Prostate gland (tissue), 2 donors: ENCODE measurements at regions not wholly inside any gene's neighbourhood (a gene's known extent, or its start where the extent isn't known, plus 50 kb on each side); places are given as distances from the start of the nearest gene placed in this dataset.
A peak's percentile ranks its signal among the peaks of the same experiment; 100 is the strongest.

Experiments used
- DNase-seq: peaks from one replicate; pipeline ENCODE4 v3.0.0-alpha.2; 2019; ENCODE audit warnings: low spot score
- H3K27ac ChIP-seq, 2 donors: fragments of 200-600 bp; sonication (generic); 2 replicates each; pipeline ENCODE4 v1.5.1; 2017 to 2019
- H3K27me3 ChIP-seq: fragments of 200-600 bp; sonication (generic); replicated peaks from 2 replicates; pipeline ENCODE4 v1.5.1; 2019; ENCODE audit not compliant: insufficient read depth
- H3K36me3 ChIP-seq, 2 donors: fragments of 200-600 bp; sonication (generic); 1 replicate in 1 of 2; 2 replicates in 1 of 2; pipeline versions ENCODE4 v1.5.1 to v1.8.1; 2017 to 2019
- H3K4me1 ChIP-seq: fragments of 200-600 bp; sonication (generic); replicated peaks from 2 replicates; pipeline ENCODE4 v1.5.1; 2019
- H3K4me3 ChIP-seq, 2 donors: fragments of 200-600 bp; sonication (generic); 2 replicates each; pipeline ENCODE4 v1.5.1; 2017 to 2019
- H3K9me3 ChIP-seq: fragments of 200-600 bp; sonication (generic); 2 replicates; pipeline ENCODE4 v1.5.1; 2017
- POLR2A ChIP-seq: fragments of 450-650 bp; IDR thresholded peaks from one replicate; pipeline ENCODE4 v1.6.1; 2016; ENCODE audit warnings: antibody characterized with exemption, mild to moderate bottlenecking
- POLR2AphosphoS5 ChIP-seq: sonication (generic); formaldehyde crosslinking; IDR thresholded peaks from one replicate; pipeline ENCODE4 v1.6.1; 2017; ENCODE audit warnings: antibody characterized with exemption
- WGBS: methylation state at CpG from one replicate; pipeline ENCODE4 v1.1.5; 2018; 5-methylcytosine and 5-hydroxymethylcytosine counted together
- intact Hi-C: fragments of 100-400 bp; cut with DNase I; formaldehyde crosslinking; loops from one replicate; pipeline ENCODE4 v1.14.2; 2022
- TF ChIP-seq, protein P1 (sequence below), 4 experiments: fragments of 200-600 bp in 2 of 4; fragments of 450-650 bp in 2 of 4; sonication (generic) in 2 of 4; IDR thresholded peaks; 1 replicate in 3 of 4; 2 replicates in 1 of 4; pipeline ENCODE4 v1.5.1; 2016 to 2019; ENCODE audit warnings: antibody characterized with exemption in 4 of 4, mild to moderate bottlenecking in 2 of 4, moderate library complexity in 2 of 4

DNA sequence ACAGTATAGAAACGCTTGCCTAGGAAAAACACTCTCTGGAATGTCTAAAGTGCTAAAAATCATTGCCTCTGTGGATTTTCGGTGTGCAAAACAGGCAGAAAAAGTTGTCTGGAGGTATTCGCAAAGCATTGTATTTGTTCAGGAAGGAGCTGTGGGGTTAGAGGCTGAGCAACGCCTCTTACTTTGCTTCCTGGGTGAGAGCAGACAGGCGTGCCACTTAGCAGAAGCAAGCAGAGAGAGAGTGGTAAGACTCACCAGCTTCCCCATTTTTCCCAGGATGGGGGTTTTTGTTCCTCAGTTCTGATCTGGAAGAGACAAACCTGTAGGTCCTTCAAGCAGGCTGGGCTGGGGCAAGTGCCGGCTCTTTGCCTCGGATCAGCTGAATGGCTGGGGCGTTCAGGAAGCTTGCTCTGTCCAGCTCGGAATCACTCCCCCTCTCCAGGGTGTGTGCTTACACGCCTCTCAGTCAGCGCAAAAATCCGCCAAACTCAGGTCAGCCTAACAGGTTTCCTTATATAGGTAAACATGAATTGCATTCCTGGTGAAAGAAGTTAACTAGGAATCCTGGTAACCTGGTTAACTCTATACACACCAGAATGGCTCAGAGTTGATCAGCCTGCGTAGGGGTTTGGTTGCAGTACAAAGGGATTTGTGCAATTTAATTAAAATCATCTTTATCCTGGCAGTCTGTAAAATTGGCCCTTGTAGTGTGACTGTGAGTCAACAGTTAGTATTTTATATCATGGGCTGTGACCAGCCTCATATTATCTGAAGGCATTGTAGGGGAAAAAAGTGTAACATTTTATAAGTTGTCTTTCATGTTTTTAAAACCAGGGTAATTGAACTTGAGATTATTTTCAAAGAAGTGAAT lies 213.1 kb upstream of the MID1 start:
- Histone ChIP-seq H3K4me3 (peak overlapping the region; percentile 9 to 11), H3K27ac (peak overlapping the region in 1 of 2 donors; percentile 11), H3K9me3 (no peaks in the 10 kb centered on the region), H3K27me3 (no peaks in the 10 kb centered on the region), H3K4me1 (no peaks in the 10 kb centered on the region), H3K36me3 (no peaks in the 10 kb centered on the region)
- DNase-seq, result peak; percentile 55
- TF ChIP-seq POLR2A (no peak), POLR2AphosphoS5 (peak; percentile 20)
- TF ChIP-seq, protein P1, sequence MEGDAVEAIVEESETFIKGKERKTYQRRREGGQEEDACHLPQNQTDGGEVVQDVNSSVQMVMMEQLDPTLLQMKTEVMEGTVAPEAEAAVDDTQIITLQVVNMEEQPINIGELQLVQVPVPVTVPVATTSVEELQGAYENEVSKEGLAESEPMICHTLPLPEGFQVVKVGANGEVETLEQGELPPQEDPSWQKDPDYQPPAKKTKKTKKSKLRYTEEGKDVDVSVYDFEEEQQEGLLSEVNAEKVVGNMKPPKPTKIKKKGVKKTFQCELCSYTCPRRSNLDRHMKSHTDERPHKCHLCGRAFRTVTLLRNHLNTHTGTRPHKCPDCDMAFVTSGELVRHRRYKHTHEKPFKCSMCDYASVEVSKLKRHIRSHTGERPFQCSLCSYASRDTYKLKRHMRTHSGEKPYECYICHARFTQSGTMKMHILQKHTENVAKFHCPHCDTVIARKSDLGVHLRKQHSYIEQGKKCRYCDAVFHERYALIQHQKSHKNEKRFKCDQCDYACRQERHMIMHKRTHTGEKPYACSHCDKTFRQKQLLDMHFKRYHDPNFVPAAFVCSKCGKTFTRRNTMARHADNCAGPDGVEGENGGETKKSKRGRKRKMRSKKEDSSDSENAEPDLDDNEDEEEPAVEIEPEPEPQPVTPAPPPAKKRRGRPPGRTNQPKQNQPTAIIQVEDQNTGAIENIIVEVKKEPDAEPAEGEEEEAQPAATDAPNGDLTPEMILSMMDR (IDR thresholded peaks at IDR 0.05), result no peak
- intact Hi-C loops, result no loop called here
- WGBS, result 7% methylated on average over 13 of the region's 13 CpGs

DNA sequence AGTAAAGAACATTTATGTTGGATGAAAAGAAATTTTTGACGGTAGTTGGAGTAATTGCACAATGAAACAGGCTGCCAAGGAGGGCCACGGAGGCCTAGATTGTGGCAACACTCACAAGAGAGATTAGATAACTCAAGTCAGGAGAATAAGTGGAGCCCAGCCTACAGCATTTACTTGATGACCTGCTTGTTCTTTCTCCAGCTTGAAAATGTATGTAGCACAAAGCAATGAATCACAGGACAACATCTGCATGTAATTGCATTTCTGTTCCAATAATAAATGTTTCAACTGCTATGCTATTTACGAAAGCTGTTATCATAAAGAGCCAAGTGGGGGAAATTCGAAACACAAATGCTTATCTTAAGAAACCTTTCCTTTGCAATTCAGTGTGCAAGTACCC lies 221.2 kb upstream of the MID1 start:
- no peak for DNase-seq
- Histone ChIP-seq H3K4me3 (no peak overlapping the region), H3K27me3 (no peaks in the 10 kb centered on the region), H3K27ac (no peak overlapping the region), H3K36me3 (no peaks in the 10 kb centered on the region), H3K9me3 (no peaks in the 10 kb centered on the region), H3K4me1 (no peaks in the 10 kb centered on the region)
- 67% methylated on average over 4 of the region's 4 CpGs for WGBS
- intact Hi-C loops, result no loop called here
- no peak for TF ChIP-seq POLR2A

DNA sequence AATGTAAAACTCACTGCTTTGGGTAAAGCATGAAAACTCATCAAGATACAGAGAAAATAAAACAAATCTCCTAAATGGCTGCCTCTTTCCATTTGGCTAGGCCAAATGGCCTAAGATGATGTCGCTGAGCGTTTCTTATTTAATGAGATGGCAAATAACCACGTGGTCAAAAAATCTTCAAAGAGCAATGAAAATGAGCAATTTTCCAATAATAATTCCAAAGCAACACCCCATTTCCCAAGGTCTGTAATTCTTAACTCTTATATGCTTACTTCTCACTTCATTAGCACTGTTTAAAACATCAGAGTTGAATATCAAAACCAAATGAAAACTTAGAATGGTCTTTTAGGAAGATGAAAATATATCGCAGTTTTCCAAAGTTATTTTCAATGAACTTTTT lies 222.3 kb upstream of the MID1 start:
- TF ChIP-seq POLR2A (no peak), POLR2AphosphoS5 (no peak)
- TF ChIP-seq, protein P1 (IDR thresholded peaks at IDR 0.05), result no peak
- DNase-seq, result no peak
- intact Hi-C loops, result no loop called here
- Histone ChIP-seq H3K4me3 (no peak overlapping the region), H3K9me3 (no peaks in the 10 kb centered on the region), H3K27ac (no peak overlapping the region), H3K27me3 (no peaks in the 10 kb centered on the region), H3K4me1 (no peaks in the 10 kb centered on the region), H3K36me3 (no peaks in the 10 kb centered on the region)
- WGBS, result 79% methylated on average over 4 of the region's 4 CpGs

DNA sequence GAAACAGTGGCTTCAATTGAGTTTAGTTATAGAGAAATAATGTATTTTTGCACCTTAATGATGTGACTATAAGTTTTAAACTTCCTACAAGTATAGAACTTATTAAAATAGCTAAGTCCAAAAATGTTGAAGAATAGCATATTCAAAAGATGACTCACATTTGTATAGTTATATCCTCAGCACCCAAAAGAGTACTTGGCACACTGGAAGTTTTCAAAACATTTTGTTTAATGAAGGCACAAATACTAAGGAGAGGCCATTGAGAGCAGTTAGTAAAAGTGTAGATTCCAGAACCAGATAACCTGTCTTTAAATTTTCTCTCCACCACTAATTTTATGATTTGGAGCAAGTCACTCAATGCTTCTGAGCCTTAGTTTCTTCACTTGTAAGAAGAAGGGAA lies 226.9 kb upstream of the MID1 start:
- TF ChIP-seq POLR2AphosphoS5 (no peak), POLR2A (no peak)
- TF ChIP-seq, protein P1 (IDR thresholded peaks at IDR 0.05), result no peak
- H3K4me1 ChIP-seq, result no peaks in the 10 kb centered on the region
- H3K36me3 ChIP-seq, result no peaks in the 10 kb centered on the region
- no peak for DNase-seq
- no peaks in the 10 kb centered on the region for H3K27me3 ChIP-seq
- intact Hi-C loops, result no loop called here
- no peak overlapping the region for H3K27ac ChIP-seq
- H3K9me3 ChIP-seq, result no peaks in the 10 kb centered on the region
- no peak overlapping the region for H3K4me3 ChIP-seq

DNA sequence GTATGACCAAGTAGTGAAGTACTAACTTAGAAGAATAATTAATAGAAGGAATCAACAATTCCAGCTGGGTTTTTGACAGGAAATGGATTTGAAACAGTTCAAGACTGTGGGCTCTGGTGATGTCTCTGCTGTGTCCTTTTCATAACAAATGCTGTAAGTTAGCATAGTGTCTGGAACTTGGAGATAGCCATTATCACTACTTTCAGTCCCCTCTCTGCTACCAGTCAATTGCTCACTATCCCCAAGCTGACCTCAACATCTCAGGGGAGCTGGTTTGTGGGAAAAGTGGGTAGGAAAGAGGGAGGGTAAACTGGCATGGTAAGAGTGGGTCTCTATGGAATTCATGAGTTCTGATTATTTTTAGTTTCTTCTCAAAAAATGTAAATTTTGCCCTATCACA lies 231.4 kb upstream of the MID1 start:
- H3K36me3 ChIP-seq, result no peaks in the 10 kb centered on the region
- no peak overlapping the region for H3K27ac ChIP-seq
- TF ChIP-seq, protein P1 (IDR thresholded peaks at IDR 0.05), result no peak
- TF ChIP-seq POLR2AphosphoS5 (no peak), POLR2A (no peak)
- intact Hi-C loops, result no loop called here
- no peak for DNase-seq
- no peaks in the 10 kb centered on the region for H3K4me1 ChIP-seq
- H3K9me3 ChIP-seq, result no peaks in the 10 kb centered on the region
- H3K4me3 ChIP-seq, result no peak overlapping the region
- H3K27me3 ChIP-seq, result no peaks in the 10 kb centered on the region
